ENCODE measurements at regions not wholly inside any gene's neighbourhood (a gene's known extent, or its start where the extent isn't known, plus 50 kb on each side); places are given as distances from the start of the nearest gene placed in this dataset.

GRCh38 chr16:80107900-80108299, 432.9 kb upstream of the DYNLRB2 start:
- no peak overlapping the region for H3K4me3 Mint-ChIP-seq (ENCODE audit: unreplicated experiment)
- H3K27me3 Mint-ChIP-seq (ENCODE audit: unreplicated experiment), result no peaks in the 10 kb centered on the region
- H3K36me3 Mint-ChIP-seq (ENCODE audit: unreplicated experiment), result no peaks in the 10 kb centered on the region
- no peaks in the 10 kb centered on the region for H3K9me3 Mint-ChIP-seq (ENCODE audit: unreplicated experiment)
- H3K27ac Mint-ChIP-seq (ENCODE audit: unreplicated experiment), result no peak overlapping the region
- no peaks in the 10 kb centered on the region for H3K4me1 Mint-ChIP-seq (ENCODE audit: low read depth, unreplicated experiment)
- no peak for DNase-seq
- no peak for TF ChIP-seq CTCF (IDR thresholded peaks at IDR 0.05; ENCODE audit: partially characterized antibody, unreplicated experiment)

GRCh38 chr16:80105751-80106150, 435.0 kb upstream of the DYNLRB2 start:
- Mint-ChIP-seq H3K4me3 (ENCODE audit: unreplicated experiment) (no peak overlapping the region), H3K4me1 (ENCODE audit: low read depth, unreplicated experiment) (no peaks in the 10 kb centered on the region), H3K36me3 (ENCODE audit: unreplicated experiment) (no peaks in the 10 kb centered on the region), H3K27ac (ENCODE audit: unreplicated experiment) (no peak overlapping the region), H3K27me3 (ENCODE audit: unreplicated experiment) (no peaks in the 10 kb centered on the region), H3K9me3 (ENCODE audit: unreplicated experiment) (no peaks in the 10 kb centered on the region)
- DNase-seq, result no peak
- no peak for TF ChIP-seq CTCF (IDR thresholded peaks at IDR 0.05; ENCODE audit: partially characterized antibody, unreplicated experiment)

- no peak for TF ChIP-seq CTCF (IDR thresholded peaks at IDR 0.05; ENCODE audit: partially characterized antibody, unreplicated experiment)
- Mint-ChIP-seq H3K9me3 (ENCODE audit: unreplicated experiment) (no peaks in the 10 kb centered on the region), H3K27ac (ENCODE audit: unreplicated experiment) (no peak overlapping the region), H3K36me3 (ENCODE audit: unreplicated experiment) (no peaks in the 10 kb centered on the region), H3K27me3 (ENCODE audit: unreplicated experiment) (no peaks in the 10 kb centered on the region), H3K4me3 (ENCODE audit: unreplicated experiment) (no peak overlapping the region), H3K4me1 (ENCODE audit: low read depth, unreplicated experiment) (no peaks in the 10 kb centered on the region)
- DNase-seq, result no peak
Measured at GRCh38 chr16:80105160-80105559, 435.6 kb upstream of the DYNLRB2 start.

GRCh38 chr16:80104401-80104800, 436.4 kb upstream of the DYNLRB2 start:
- DNase-seq, result no peak
- TF ChIP-seq CTCF (IDR thresholded peaks at IDR 0.05; ENCODE audit: partially characterized antibody, unreplicated experiment), result no peak
- no peaks in the 10 kb centered on the region for H3K4me1 Mint-ChIP-seq (ENCODE audit: low read depth, unreplicated experiment)
- H3K9me3 Mint-ChIP-seq (ENCODE audit: unreplicated experiment), result no peaks in the 10 kb centered on the region
- no peak overlapping the region for H3K4me3 Mint-ChIP-seq (ENCODE audit: unreplicated experiment)
- no peak overlapping the region for H3K27ac Mint-ChIP-seq (ENCODE audit: unreplicated experiment)
- H3K27me3 Mint-ChIP-seq (ENCODE audit: unreplicated experiment), result no peaks in the 10 kb centered on the region
- no peaks in the 10 kb centered on the region for H3K36me3 Mint-ChIP-seq (ENCODE audit: unreplicated experiment)

GRCh38 chr16:80103463-80103862, 437.3 kb upstream of the DYNLRB2 start:
- Mint-ChIP-seq H3K36me3 (ENCODE audit: unreplicated experiment) (no peaks in the 10 kb centered on the region), H3K4me3 (ENCODE audit: unreplicated experiment) (no peak overlapping the region), H3K27ac (ENCODE audit: unreplicated experiment) (no peak overlapping the region), H3K9me3 (ENCODE audit: unreplicated experiment) (no peaks in the 10 kb centered on the region), H3K27me3 (ENCODE audit: unreplicated experiment) (no peaks in the 10 kb centered on the region), H3K4me1 (ENCODE audit: low read depth, unreplicated experiment) (no peaks in the 10 kb centered on the region)
- no peak for DNase-seq
- TF ChIP-seq CTCF (IDR thresholded peaks at IDR 0.05; ENCODE audit: partially characterized antibody, unreplicated experiment), result no peak

Data from glutamatergic neuron (in vitro differentiated cells).